ENCODE measurements at regions not wholly inside any gene's neighbourhood (a gene's known extent, or its start where the extent isn't known, plus 50 kb on each side); places are given as distances from the start of the nearest gene placed in this dataset.

DNA sequence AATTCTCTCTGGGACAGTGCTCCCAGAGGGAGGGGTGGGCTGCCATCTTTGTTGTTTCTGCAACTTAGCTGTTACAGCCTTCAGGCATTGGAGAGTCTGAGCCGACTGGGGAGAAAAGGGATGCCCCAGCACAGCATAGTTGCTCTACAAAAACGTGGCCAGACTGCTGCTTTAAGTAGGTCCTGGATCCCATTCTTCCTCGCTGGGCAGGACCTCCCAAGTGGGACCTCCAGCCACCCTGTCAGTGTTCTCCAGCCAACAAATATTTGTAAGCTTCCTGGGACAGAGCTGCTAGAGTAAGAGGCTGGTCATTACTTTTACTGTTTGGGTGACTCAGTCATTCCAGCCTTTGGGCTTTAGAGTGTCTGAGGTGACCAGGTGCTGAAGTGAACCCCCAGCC, 292.7 kb upstream of the NREP start:
- H3K27ac ChIP-seq (ENCODE audit: low read length): no peak overlapping the region
- H4K20me1 ChIP-seq (ENCODE audit: insufficient read depth): no peaks in the 10 kb centered on the region
- H3K9ac ChIP-seq (ENCODE audit: low read length): no peak overlapping the region
- no peak overlapping the region for H3K4me3 ChIP-seq (ENCODE audit: low read length)
- no peak overlapping the region for H3K4me2 ChIP-seq (ENCODE audit: low read length)
- no peaks in the 10 kb centered on the region for H3K36me3 ChIP-seq (ENCODE audit: insufficient read depth, low read length)
- H2AFZ ChIP-seq (ENCODE audit: low read depth, low read length): no peak overlapping the region
- H3K9me2 ChIP-seq (ENCODE audit: insufficient read depth, low read length): no peaks in the 10 kb centered on the region
- no peaks in the 10 kb centered on the region for H3K9me3 ChIP-seq (ENCODE audit: low read length)
- TF ChIP-seq EZH2 (IDR thresholded peaks at IDR 0.05; ENCODE audit: borderline replicate concordance, insufficient read depth, low read length, poor library complexity, severe bottlenecking) (no peak), EP300 (conservative IDR thresholded peaks at IDR 0.05; ENCODE audit: poor library complexity, severe bottlenecking) (no peak), TAF1 (IDR thresholded peaks at IDR 0.05; ENCODE audit: low read depth) (no peak), POLR2AphosphoS5 (IDR thresholded peaks at IDR 0.05) (no peak), SMC3 (conservative IDR thresholded peaks at IDR 0.05; ENCODE audit: poor library complexity) (no peak), RAD21 (conservative IDR thresholded peaks at IDR 0.05) (no peak), MXI1 (conservative IDR thresholded peaks at IDR 0.05; ENCODE audit: poor library complexity, severe bottlenecking) (no peak)
- TF ChIP-seq, protein P1, sequence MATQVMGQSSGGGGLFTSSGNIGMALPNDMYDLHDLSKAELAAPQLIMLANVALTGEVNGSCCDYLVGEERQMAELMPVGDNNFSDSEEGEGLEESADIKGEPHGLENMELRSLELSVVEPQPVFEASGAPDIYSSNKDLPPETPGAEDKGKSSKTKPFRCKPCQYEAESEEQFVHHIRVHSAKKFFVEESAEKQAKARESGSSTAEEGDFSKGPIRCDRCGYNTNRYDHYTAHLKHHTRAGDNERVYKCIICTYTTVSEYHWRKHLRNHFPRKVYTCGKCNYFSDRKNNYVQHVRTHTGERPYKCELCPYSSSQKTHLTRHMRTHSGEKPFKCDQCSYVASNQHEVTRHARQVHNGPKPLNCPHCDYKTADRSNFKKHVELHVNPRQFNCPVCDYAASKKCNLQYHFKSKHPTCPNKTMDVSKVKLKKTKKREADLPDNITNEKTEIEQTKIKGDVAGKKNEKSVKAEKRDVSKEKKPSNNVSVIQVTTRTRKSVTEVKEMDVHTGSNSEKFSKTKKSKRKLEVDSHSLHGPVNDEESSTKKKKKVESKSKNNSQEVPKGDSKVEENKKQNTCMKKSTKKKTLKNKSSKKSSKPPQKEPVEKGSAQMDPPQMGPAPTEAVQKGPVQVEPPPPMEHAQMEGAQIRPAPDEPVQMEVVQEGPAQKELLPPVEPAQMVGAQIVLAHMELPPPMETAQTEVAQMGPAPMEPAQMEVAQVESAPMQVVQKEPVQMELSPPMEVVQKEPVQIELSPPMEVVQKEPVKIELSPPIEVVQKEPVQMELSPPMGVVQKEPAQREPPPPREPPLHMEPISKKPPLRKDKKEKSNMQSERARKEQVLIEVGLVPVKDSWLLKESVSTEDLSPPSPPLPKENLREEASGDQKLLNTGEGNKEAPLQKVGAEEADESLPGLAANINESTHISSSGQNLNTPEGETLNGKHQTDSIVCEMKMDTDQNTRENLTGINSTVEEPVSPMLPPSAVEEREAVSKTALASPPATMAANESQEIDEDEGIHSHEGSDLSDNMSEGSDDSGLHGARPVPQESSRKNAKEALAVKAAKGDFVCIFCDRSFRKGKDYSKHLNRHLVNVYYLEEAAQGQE (IDR thresholded peaks at IDR 0.05; ENCODE audit: borderline replicate concordance): no peak
- TF ChIP-seq, protein P2, sequence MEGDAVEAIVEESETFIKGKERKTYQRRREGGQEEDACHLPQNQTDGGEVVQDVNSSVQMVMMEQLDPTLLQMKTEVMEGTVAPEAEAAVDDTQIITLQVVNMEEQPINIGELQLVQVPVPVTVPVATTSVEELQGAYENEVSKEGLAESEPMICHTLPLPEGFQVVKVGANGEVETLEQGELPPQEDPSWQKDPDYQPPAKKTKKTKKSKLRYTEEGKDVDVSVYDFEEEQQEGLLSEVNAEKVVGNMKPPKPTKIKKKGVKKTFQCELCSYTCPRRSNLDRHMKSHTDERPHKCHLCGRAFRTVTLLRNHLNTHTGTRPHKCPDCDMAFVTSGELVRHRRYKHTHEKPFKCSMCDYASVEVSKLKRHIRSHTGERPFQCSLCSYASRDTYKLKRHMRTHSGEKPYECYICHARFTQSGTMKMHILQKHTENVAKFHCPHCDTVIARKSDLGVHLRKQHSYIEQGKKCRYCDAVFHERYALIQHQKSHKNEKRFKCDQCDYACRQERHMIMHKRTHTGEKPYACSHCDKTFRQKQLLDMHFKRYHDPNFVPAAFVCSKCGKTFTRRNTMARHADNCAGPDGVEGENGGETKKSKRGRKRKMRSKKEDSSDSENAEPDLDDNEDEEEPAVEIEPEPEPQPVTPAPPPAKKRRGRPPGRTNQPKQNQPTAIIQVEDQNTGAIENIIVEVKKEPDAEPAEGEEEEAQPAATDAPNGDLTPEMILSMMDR (IDR thresholded peaks at IDR 0.05; ENCODE audit: poor library complexity, severe bottlenecking): no peak
- H3F3A ChIP-seq (ENCODE audit: insufficient read depth, low read length, poor library complexity, severe bottlenecking): no peaks in the 10 kb centered on the region
- H3K79me2 ChIP-seq (replicated peaks; ENCODE audit: insufficient read depth, low read length): no peaks in the 10 kb centered on the region
- H3K27me3 ChIP-seq (ENCODE audit: insufficient read depth, low read depth, low read length): no peaks in the 10 kb centered on the region

DNA sequence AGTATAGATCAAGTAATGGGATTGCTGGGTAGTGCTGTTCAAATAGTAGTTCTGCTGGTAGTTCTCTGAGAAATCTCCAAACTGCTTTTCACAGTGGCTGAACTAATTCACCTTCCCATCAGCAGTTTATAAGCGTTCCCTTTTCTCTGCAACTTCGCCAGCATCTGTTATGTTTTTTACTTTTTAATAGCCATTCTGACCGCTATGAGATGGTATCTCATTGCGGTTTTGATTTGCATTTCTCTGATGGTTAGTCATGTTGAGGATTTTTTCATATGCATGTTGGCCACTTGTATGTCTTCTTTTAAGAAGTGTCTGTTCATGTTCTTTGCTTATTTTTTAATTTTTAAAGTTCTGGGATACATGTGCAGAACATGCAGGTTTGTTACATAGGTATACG, 279.2 kb upstream of the NREP start:
- H3K9me3 ChIP-seq (ENCODE audit: low read length): no peaks in the 10 kb centered on the region
- no peaks in the 10 kb centered on the region for H3K27me3 ChIP-seq (ENCODE audit: insufficient read depth, low read depth, low read length)
- H2AFZ ChIP-seq (ENCODE audit: low read depth, low read length): no peak overlapping the region
- no peak overlapping the region for H3K4me3 ChIP-seq (ENCODE audit: low read length)
- no peaks in the 10 kb centered on the region for H4K20me1 ChIP-seq (ENCODE audit: insufficient read depth)
- H3K36me3 ChIP-seq (ENCODE audit: insufficient read depth, low read length): no peaks in the 10 kb centered on the region
- no peaks in the 10 kb centered on the region for H3K79me2 ChIP-seq (replicated peaks; ENCODE audit: insufficient read depth, low read length)
- no peak overlapping the region for H3K27ac ChIP-seq (ENCODE audit: low read length)
- H3K4me2 ChIP-seq (ENCODE audit: low read length): no peak overlapping the region
- H3F3A ChIP-seq (ENCODE audit: insufficient read depth, low read length, poor library complexity, severe bottlenecking): no peaks in the 10 kb centered on the region
- TF ChIP-seq POLR2AphosphoS5 (IDR thresholded peaks at IDR 0.05) (no peak), MXI1 (conservative IDR thresholded peaks at IDR 0.05; ENCODE audit: poor library complexity, severe bottlenecking) (no peak), SMC3 (conservative IDR thresholded peaks at IDR 0.05; ENCODE audit: poor library complexity) (no peak), EZH2 (IDR thresholded peaks at IDR 0.05; ENCODE audit: borderline replicate concordance, insufficient read depth, low read length, poor library complexity, severe bottlenecking) (no peak), RAD21 (conservative IDR thresholded peaks at IDR 0.05) (no peak), EP300 (conservative IDR thresholded peaks at IDR 0.05; ENCODE audit: poor library complexity, severe bottlenecking) (no peak), TAF1 (IDR thresholded peaks at IDR 0.05; ENCODE audit: low read depth) (no peak)
- TF ChIP-seq, protein P1 (IDR thresholded peaks at IDR 0.05; ENCODE audit: borderline replicate concordance): no peak
- TF ChIP-seq, protein P2 (IDR thresholded peaks at IDR 0.05; ENCODE audit: poor library complexity, severe bottlenecking): no peak
- H3K9me2 ChIP-seq (ENCODE audit: insufficient read depth, low read length): no peaks in the 10 kb centered on the region
- H3K9ac ChIP-seq (ENCODE audit: low read length): no peak overlapping the region

Data from neural cell (in vitro differentiated cells).